ENCODE measurements at regions not wholly inside any gene's neighbourhood (a gene's known extent, or its start where the extent isn't known, plus 50 kb on each side); places are given as distances from the start of the nearest gene placed in this dataset.

- TF ChIP-seq ZNF8 (CRISPR knock-in tag; IDR thresholded peaks at IDR 0.05) (no peak), ZFP3 (CRISPR knock-in tag; IDR thresholded peaks at IDR 0.05) (no peak), PATZ1 (CRISPR knock-in tag; IDR thresholded peaks at IDR 0.05; ENCODE audit: borderline replicate concordance) (no peak), SNAI2 (CRISPR knock-in tag; IDR thresholded peaks at IDR 0.05) (no peak), ZNF70 (CRISPR knock-in tag; IDR thresholded peaks at IDR 0.05) (no peak), RARB (CRISPR knock-in tag; IDR thresholded peaks at IDR 0.05) (no peak), BACH2 (CRISPR knock-in tag; IDR thresholded peaks at IDR 0.05; ENCODE audit: borderline replicate concordance) (no peak), GLIS3 (CRISPR knock-in tag; IDR thresholded peaks at IDR 0.05) (no peak), ZNF565 (CRISPR knock-in tag; conservative IDR thresholded peaks at IDR 0.05; ENCODE audit: low read depth) (no peak), ESRRG (CRISPR knock-in tag; IDR thresholded peaks at IDR 0.05) (no peak), TOX (CRISPR knock-in tag; IDR thresholded peaks at IDR 0.05; ENCODE audit: borderline replicate concordance) (no peak), ISL1 (CRISPR knock-in tag; IDR thresholded peaks at IDR 0.05) (no peak), OSR1 (CRISPR knock-in tag; IDR thresholded peaks at IDR 0.05) (no peak)
- no peak for ATAC-seq
Measured at GRCh38 chr20:50291254-50292078, 100.8 kb downstream of the CEBPB start.

GRCh38 chr20:50292079-50292590 lies 101.5 kb downstream of the CEBPB start:
- no peak for ATAC-seq
- TF ChIP-seq, protein P1, sequence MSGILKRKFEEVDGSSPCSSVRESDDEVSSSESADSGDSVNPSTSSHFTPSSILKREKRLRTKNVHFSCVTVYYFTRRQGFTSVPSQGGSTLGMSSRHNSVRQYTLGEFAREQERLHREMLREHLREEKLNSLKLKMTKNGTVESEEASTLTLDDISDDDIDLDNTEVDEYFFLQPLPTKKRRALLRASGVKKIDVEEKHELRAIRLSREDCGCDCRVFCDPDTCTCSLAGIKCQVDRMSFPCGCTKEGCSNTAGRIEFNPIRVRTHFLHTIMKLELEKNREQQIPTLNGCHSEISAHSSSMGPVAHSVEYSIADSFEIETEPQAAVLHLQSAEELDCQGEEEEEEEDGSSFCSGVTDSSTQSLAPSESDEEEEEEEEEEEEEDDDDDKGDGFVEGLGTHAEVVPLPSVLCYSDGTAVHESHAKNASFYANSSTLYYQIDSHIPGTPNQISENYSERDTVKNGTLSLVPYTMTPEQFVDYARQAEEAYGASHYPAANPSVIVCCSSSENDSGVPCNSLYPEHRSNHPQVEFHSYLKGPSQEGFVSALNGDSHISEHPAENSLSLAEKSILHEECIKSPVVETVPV (CRISPR knock-in tag; IDR thresholded peaks at IDR 0.05): 0 out of 2 replicates have a peak, but pooled peaks have one; percentile 25
- TF ChIP-seq, protein P2, sequence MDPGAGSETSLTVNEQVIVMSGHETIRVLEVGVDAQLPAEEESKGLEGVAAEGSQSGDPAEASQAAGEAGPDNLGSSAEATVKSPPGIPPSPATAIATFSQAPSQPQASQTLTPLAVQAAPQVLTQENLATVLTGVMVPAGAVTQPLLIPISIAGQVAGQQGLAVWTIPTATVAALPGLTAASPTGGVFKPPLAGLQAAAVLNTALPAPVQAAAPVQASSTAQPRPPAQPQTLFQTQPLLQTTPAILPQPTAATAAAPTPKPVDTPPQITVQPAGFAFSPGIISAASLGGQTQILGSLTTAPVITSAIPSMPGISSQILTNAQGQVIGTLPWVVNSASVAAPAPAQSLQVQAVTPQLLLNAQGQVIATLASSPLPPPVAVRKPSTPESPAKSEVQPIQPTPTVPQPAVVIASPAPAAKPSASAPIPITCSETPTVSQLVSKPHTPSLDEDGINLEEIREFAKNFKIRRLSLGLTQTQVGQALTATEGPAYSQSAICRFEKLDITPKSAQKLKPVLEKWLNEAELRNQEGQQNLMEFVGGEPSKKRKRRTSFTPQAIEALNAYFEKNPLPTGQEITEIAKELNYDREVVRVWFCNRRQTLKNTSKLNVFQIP (CRISPR knock-in tag; IDR thresholded peaks at IDR 0.05; ENCODE audit: borderline replicate concordance, low read depth): no peak

DNA sequence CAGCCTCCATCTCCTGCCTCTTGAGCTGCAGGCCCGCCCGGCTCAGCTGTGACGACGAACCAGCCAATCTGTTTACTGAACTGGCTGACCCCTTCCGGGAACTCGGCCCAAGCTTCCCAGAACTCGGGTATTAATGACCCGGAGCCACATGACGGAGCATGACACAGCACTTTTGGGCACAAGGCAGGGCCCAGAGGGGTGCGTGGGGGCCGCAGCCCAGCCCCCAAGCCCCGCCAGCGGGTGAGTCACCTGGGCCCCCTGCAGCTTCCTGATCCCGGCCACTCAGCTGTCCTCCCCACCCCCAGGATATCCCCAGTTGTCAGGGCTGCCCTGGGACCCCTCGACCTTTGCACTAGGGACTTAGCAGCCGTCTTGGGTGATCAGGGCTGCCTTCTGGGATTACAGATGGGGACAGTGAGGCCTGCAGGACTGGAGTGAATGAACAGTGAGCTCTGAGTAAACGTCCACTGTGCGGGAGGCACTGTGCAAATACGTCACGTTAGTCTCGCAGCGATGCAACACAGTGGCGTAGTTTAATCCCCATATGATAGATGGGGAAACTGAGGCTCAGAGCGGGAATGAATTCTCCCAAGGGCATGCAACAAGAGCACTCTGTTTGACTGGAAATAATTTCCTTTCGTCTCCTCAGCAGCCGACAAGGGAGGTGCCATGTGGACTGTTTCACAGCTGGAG lies 102.1 kb downstream of the CEBPB start:
- ATAC-seq: peak; percentile 31
- no peak for TF ChIP-seq ZFP30 (CRISPR knock-in tag; IDR thresholded peaks at IDR 0.05)
- no peak for TF ChIP-seq ZNF565 (CRISPR knock-in tag; conservative IDR thresholded peaks at IDR 0.05; ENCODE audit: low read depth)
- TF ChIP-seq ZNF70 (CRISPR knock-in tag; IDR thresholded peaks at IDR 0.05): no peak
- TF ChIP-seq ARNTL (CRISPR knock-in tag; IDR thresholded peaks at IDR 0.05; ENCODE audit: borderline replicate concordance, low read depth): no peak
- no peak for TF ChIP-seq BACH2 (CRISPR knock-in tag; IDR thresholded peaks at IDR 0.05; ENCODE audit: borderline replicate concordance)
- no peak for TF ChIP-seq TSHZ2 (CRISPR knock-in tag; IDR thresholded peaks at IDR 0.05)
- TF ChIP-seq CSDC2 (CRISPR knock-in tag; IDR thresholded peaks at IDR 0.05): no peak
- no peak for TF ChIP-seq ZFP3 (CRISPR knock-in tag; IDR thresholded peaks at IDR 0.05)
- TF ChIP-seq, protein P1 (CRISPR knock-in tag; IDR thresholded peaks at IDR 0.05): no peak
- TF ChIP-seq ISL1 (CRISPR knock-in tag; IDR thresholded peaks at IDR 0.05): peak; percentile 40; the same call in 1 of the 2 replicates
- peak; percentile 33; the same call in 1 of the 2 replicates for TF ChIP-seq PATZ1 (CRISPR knock-in tag; IDR thresholded peaks at IDR 0.05; ENCODE audit: borderline replicate concordance)
- TF ChIP-seq RARB (CRISPR knock-in tag; IDR thresholded peaks at IDR 0.05): no peak
- no peak for TF ChIP-seq ZNF8 (CRISPR knock-in tag; IDR thresholded peaks at IDR 0.05)
- no peak for TF ChIP-seq CREB5 (CRISPR knock-in tag; IDR thresholded peaks at IDR 0.05; ENCODE audit: low read depth)
- TF ChIP-seq TCF4 (CRISPR knock-in tag; IDR thresholded peaks at IDR 0.05; ENCODE audit: borderline replicate concordance): no peak
- no peak for TF ChIP-seq ZC3H10 (CRISPR knock-in tag; IDR thresholded peaks at IDR 0.05)
- TF ChIP-seq OSR1 (CRISPR knock-in tag; IDR thresholded peaks at IDR 0.05): 0 out of 2 replicates have a peak, but pooled peaks have one; percentile 9

Data from SK-N-SH treated with all-trans-retinoic acid at 6 μM for 48 hours (cell line).